Upper lobe of left lung (tissue), 6 donors: ENCODE measurements at regions not wholly inside any gene's neighbourhood (a gene's known extent, or its start where the extent isn't known, plus 50 kb on each side); places are given as distances from the start of the nearest gene placed in this dataset.
A peak's percentile ranks its signal among the peaks of the same experiment; 100 is the strongest.

ENCODE experiments used
- ATAC-seq, 2 donors: fragments of 200-7000 bp; cut with Tn5 transposase; one replicate each; pipeline ENCODE4 v1.9.1; 2022; ENCODE audit warnings: mild to moderate bottlenecking in 2 of 2, moderate library complexity in 2 of 2; ENCODE audit not compliant: low FRiP score in 2 of 2
- DNase-seq, 2 donors: peaks; one replicate each; pipeline ENCODE4 v3.0.0-alpha.2; 2019 to 2020
- H3K27ac ChIP-seq, 4 donors: fragments of 200-600 bp; sonication (generic); one replicate each; pipeline ENCODE4 v1.5.1; 2016 to 2019
- H3K27me3 ChIP-seq, 4 donors: fragments of 200-600 bp; sonication (generic); one replicate each; pipeline ENCODE4 v1.5.1; 2017 to 2019
- H3K36me3 ChIP-seq, 4 donors: fragments of 200-600 bp; sonication (generic); one replicate each; pipeline ENCODE4 v1.5.1; 2016 to 2019
- H3K4me1 ChIP-seq, 4 donors: fragments of 200-600 bp; sonication (generic); one replicate each; pipeline ENCODE4 v1.5.1; 2018 to 2019
- H3K4me3 ChIP-seq, 4 donors: fragments of 200-600 bp; sonication (generic); one replicate each; pipeline ENCODE4 v1.5.1; 2017 to 2019; ENCODE audit warnings: mild to moderate bottlenecking in 2 of 4, moderate library complexity in 1 of 4
- H3K9me3 ChIP-seq, 4 donors: fragments of 200-600 bp; sonication (generic); one replicate each; pipeline ENCODE4 v1.5.1; 2018 to 2019
- EP300 ChIP-seq, 4 donors: sonication (generic); formaldehyde crosslinking; IDR thresholded peaks; one replicate each; pipeline ENCODE4 v1.5.1; 2017; ENCODE audit warnings: antibody characterized with exemption in 4 of 4, control low read depth in 2 of 4
- POLR2A ChIP-seq, 4 donors: fragments of 450-650 bp; IDR thresholded peaks; one replicate each; pipeline ENCODE4 v1.5.1; 2016 to 2017; ENCODE audit warnings: antibody characterized with exemption in 4 of 4, mild to moderate bottlenecking in 2 of 4
- POLR2AphosphoS5 ChIP-seq, 2 donors: sonication (generic); formaldehyde crosslinking; IDR thresholded peaks; one replicate each; pipeline ENCODE4 v1.5.1; 2017; ENCODE audit warnings: antibody characterized with exemption in 2 of 2
- WGBS, 2 donors: methylation state at CpG; one replicate each; pipeline ENCODE4 v1.1.5; 2017 to 2018; 5-methylcytosine and 5-hydroxymethylcytosine counted together
- TF ChIP-seq, protein P1 (sequence below), 6 experiments: fragments of 450-650 bp in 4 of 6; fragments of 200-600 bp in 2 of 6; sonication (generic) in 2 of 6; IDR thresholded peaks; one replicate each; pipeline ENCODE4 v1.5.1; 2016 to 2019; ENCODE audit warnings: antibody characterized with exemption in 6 of 6
- donor health status: DM: no; HTN: no; CAD: no; lungs with moderate emphysema.
- donor health status: DM: no; HTN: yes; CAD: no; lungs with severe emphysema.

DNA sequence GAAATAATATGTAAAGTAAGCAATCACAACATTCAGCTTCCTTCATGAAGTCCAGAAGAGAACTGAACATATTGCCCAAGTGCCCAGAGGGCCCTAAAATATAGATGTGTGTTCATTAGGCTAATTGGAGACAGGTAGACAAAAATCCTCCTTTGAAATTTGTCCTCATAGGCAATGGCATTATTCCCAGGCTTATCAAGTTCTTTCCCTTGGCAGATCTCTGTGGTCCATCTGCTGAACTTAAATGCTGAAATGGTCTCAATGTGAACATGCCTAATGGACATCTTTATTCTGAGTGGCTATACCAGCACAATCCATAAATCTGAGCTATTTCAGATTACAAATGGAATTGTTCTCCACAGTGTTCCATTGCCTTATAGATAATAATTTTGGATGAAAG, 79.0 kb upstream of the BMP5 start:
- no peak for ATAC-seq
- H3K4me1 ChIP-seq, result no peaks in the 10 kb centered on the region
- no peaks in the 10 kb centered on the region for H3K36me3 ChIP-seq
- no peak overlapping the region for H3K4me3 ChIP-seq
- H3K9me3 ChIP-seq, result no peaks in the 10 kb centered on the region
- H3K27me3 ChIP-seq, result no peaks in the 10 kb centered on the region
- TF ChIP-seq, protein P1, sequence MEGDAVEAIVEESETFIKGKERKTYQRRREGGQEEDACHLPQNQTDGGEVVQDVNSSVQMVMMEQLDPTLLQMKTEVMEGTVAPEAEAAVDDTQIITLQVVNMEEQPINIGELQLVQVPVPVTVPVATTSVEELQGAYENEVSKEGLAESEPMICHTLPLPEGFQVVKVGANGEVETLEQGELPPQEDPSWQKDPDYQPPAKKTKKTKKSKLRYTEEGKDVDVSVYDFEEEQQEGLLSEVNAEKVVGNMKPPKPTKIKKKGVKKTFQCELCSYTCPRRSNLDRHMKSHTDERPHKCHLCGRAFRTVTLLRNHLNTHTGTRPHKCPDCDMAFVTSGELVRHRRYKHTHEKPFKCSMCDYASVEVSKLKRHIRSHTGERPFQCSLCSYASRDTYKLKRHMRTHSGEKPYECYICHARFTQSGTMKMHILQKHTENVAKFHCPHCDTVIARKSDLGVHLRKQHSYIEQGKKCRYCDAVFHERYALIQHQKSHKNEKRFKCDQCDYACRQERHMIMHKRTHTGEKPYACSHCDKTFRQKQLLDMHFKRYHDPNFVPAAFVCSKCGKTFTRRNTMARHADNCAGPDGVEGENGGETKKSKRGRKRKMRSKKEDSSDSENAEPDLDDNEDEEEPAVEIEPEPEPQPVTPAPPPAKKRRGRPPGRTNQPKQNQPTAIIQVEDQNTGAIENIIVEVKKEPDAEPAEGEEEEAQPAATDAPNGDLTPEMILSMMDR (IDR thresholded peaks at IDR 0.05), result no peak
- TF ChIP-seq EP300 (IDR thresholded peaks at IDR 0.05) (no peak), POLR2A (IDR thresholded peaks at IDR 0.05) (no peak), POLR2AphosphoS5 (IDR thresholded peaks at IDR 0.05) (no peak)
- no peak overlapping the region for H3K27ac ChIP-seq
- no peak for DNase-seq

DNA sequence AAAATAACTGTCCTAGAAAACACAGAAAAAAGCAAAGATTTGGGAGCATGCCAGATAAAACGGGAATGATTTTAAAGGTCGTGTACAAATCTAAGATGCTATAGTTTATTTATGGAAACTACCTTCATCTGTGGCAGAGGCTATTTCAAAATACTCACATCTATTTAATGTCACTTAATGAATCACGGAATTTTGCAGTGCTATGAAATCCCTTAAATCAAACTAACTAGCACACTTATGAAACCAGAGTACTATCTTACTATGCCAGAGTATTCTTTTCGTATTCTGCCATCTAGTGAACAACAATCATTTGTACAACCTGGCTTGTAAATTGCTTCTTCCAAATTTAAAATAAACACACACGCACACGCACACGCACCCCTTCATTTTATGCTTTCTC, 77.9 kb upstream of the BMP5 start:
- Histone ChIP-seq H3K4me1 (no peaks in the 10 kb centered on the region), H3K27ac (no peak overlapping the region), H3K36me3 (no peaks in the 10 kb centered on the region), H3K27me3 (no peaks in the 10 kb centered on the region), H3K9me3 (no peaks in the 10 kb centered on the region), H3K4me3 (no peak overlapping the region)
- WGBS, 2 donors, result 50 to 51% methylated on average over 7 of the region's 7 CpGs
- DNase-seq (no peak), ATAC-seq (peak in 1 of 2 donors; percentile 64)
- no peak for TF ChIP-seq POLR2A (IDR thresholded peaks at IDR 0.05)
- TF ChIP-seq, protein P1 (IDR thresholded peaks at IDR 0.05), result peak in 3 of 6 experiments; percentile 14 to 32 (median 19)

DNA sequence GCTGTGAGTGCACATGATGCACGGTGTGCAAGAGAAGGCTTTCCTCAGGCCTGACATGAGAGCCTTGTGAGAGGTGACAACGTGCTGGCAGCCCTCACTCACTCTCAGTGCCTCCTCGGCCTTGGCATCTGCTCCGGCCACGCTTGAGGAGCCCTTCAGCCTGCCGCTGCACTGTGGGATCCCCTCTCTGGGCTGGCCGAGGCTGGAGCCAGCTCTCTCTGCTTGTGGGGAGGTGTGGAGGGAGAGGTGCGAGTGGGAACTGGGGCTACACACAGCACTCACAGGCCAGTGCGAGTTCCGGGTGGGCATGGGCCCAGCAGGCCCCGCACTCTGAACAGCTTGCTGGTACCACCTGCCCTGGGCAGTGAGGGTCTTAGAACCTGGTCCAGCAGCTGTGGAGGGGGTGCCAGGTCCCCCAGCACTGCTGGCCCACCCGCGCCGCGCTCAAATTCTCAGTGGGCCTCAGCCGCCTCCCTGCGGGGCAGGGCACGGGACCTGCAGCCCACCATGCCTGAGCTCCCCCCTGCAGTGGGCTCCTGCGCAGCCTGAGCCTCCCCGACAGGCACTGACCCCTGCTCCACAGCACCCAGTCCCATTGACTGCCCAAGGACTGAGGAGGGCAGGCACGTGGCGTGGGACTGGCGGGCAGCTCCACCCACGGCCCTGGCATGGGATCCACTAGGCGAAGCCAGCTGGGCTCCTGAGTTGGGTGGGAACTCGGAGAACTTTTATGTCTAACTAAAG, 74.9 kb upstream of the BMP5 start:
- DNase-seq, result peak in 1 of 2 donors; percentile 76
- Histone ChIP-seq H3K27me3 (no peaks in the 10 kb centered on the region), H3K4me3 (no peak overlapping the region), H3K9me3 (no peaks in the 10 kb centered on the region), H3K27ac (no peak overlapping the region), H3K4me1 (no peaks in the 10 kb centered on the region), H3K36me3 (no peaks in the 10 kb centered on the region)
- 94 to 95% methylated on average over 16 to 21 of the region's 26 CpGs for WGBS, 2 donors
- peak; percentile 14 to 62 for ATAC-seq
- no peak for TF ChIP-seq POLR2AphosphoS5 (IDR thresholded peaks at IDR 0.05)
- TF ChIP-seq, protein P1 (IDR thresholded peaks at IDR 0.05), result no peak
- no peak for TF ChIP-seq POLR2A (IDR thresholded peaks at IDR 0.05)
- TF ChIP-seq EP300 (IDR thresholded peaks at IDR 0.05), result no peak

DNA sequence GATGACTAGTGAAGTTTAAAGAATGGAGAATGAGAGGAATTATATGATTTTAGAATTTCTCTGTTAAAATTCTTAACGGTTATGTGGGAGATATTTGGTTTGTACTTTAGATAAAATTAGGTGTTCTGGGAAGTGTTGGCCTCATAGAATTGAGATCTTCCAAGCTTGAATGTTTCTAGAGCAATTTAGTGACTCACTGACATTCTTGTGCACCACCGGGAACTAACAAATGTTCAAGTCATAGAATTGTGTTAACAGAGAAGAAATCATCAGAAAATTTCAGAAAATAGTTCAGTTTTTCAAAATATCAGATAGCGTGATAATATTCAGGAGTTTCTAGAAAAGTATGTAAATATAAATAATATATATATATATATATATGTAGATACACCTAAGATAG, 67.9 kb upstream of the BMP5 start:
- Histone ChIP-seq H3K27ac (no peak overlapping the region), H3K4me3 (no peak overlapping the region), H3K4me1 (no peaks in the 10 kb centered on the region), H3K27me3 (no peaks in the 10 kb centered on the region), H3K36me3 (no peaks in the 10 kb centered on the region), H3K9me3 (no peaks in the 10 kb centered on the region)
- DNase-seq, result no peak
- TF ChIP-seq POLR2AphosphoS5 (IDR thresholded peaks at IDR 0.05), result no peak
- no peak for TF ChIP-seq EP300 (IDR thresholded peaks at IDR 0.05)
- TF ChIP-seq POLR2A (IDR thresholded peaks at IDR 0.05), result no peak
- TF ChIP-seq, protein P1 (IDR thresholded peaks at IDR 0.05), result no peak
- ATAC-seq, result peak in 1 of 2 donors; percentile 51
- 64 to 77% methylated on average over 3 of the region's 3 CpGs for WGBS, 2 donors

DNA sequence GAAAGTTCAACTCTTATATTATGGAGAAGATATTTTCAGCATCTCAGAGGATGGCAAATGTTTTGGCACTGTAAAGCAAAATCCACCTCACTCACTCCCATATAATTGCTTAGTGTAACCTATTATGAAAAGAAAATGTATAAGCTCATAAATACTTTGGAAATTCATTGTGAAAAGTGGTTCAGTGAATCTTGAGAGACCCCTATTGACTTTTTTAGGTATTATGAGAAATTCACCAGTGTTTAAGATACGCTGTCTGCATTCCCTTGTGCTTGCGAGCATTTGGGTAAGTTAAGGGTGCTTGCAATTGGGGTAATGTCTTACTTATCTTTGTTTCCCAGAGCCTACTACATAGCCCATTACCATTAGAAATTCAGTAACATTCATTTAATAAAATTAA, 66.3 kb upstream of the BMP5 start:
- DNase-seq, result no peak

More for the DNA sequence above, 66.3 kb upstream of the BMP5 start:
- Histone ChIP-seq H3K9me3 (no peaks in the 10 kb centered on the region), H3K27ac (no peak overlapping the region), H3K27me3 (no peaks in the 10 kb centered on the region), H3K4me1 (no peaks in the 10 kb centered on the region), H3K4me3 (no peak overlapping the region), H3K36me3 (no peaks in the 10 kb centered on the region)
- TF ChIP-seq POLR2AphosphoS5 (IDR thresholded peaks at IDR 0.05) (no peak), EP300 (IDR thresholded peaks at IDR 0.05) (no peak), POLR2A (IDR thresholded peaks at IDR 0.05) (no peak)
- WGBS, 2 donors, result 80 to 82% methylated on average over 2 of the region's 2 CpGs
- no peak for ATAC-seq
